Fibroblast of peridontal ligament (primary cell): ENCODE measurements at regions not wholly inside any gene's neighbourhood (a gene's known extent, or its start where the extent isn't known, plus 50 kb on each side); places are given as distances from the start of the nearest gene placed in this dataset.

Experiments used
- DNase-seq: peaks from one replicate; pipeline ENCODE4 v3.0.0-alpha.2; 2010; ENCODE audit errors: extremely low read depth

DNA sequence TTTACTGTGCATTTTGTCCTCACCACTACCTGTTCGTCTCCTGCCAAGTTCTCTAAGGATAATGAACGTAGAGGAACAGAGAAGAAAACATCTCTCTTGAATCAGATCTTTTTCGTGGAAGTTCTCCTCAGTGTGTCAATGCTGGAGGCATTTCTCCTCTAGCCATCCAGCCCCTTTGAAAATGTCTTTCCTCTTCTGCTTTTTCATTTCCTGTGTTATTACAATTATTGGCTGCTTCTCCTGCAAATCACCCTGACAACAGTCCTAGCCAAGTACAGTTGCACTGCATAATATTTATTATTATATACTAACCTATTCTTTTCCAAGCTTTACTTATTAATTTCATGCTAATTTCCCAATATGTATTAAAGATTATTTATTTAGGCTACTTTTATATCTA, 61.8 kb upstream of the TRPM3 start:
- DNase-seq: no peak

DNA sequence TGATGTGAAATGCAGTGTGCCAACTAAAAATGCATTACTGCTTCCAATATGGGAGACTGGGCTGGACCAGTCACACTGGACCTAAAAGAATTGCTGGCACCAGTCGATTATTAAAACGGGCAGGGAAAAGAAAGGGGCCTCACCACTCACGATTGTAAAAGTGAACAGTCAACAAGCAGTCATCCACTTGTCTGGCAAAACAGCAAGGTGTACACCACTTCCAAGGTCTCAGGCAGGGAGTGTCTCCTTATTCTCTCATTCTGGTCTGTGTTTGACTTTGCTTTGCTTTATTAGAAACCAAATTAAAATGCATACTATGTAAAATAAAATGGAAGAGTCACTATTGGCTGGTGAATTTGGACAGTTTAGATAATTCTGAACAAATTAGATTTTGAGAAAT, 57.8 kb upstream of the TRPM3 start:
- no peak for DNase-seq

DNA sequence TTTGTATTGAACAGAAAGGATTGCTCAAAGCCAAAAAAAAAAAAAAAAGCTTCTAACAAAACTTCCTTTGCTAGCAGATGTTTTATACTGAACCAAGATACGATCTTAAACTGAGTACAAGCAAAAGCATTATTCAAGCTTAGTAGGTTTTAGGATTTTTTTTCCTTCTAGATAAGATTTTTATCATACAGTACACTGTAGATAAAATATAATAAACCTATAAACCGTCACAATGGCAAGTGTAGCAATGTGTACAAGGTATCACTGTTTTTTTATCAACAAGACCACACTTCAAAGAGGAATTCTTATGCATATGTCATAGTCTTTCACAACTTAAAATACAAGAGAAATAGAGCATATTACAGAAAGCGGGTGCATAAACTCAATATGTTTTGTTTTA, 56.5 kb upstream of the TRPM3 start:
- DNase-seq: no peak

DNA sequence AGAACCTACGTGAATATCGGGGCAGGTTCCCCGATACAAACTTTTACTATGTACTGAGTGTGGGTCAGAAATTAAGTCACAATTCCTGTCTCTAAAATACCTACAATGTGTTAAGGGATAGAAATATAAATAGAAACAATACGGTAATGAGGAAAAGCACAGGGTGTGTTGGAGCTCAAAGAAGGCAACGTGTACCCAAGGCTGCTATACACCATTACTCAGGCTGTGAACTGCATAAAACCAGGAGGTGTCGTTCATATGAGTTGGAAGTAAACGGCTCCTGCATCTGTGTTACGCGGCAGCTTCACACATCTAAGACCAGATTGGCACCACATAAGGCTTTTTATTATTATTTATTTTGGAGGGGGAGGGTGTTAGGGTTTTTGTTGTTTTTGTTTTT, 50.1 kb upstream of the TRPM3 start:
- DNase-seq: no peak
